Panc1 (cell line): ENCODE measurements at regions not wholly inside any gene's neighbourhood (a gene's known extent, or its start where the extent isn't known, plus 50 kb on each side); places are given as distances from the start of the nearest gene placed in this dataset.

ENCODE experiments used
- ATAC-seq: fragments of 200-7000 bp; cut with Tn5 transposase; 2 replicates; pipeline ENCODE4 v1.9.1; 2020; ENCODE audit warnings: mild to moderate bottlenecking, moderate library complexity
- BruUV-seq: library from RNA; stranded (reverse); fragments of 400-500 nt; replicated peaks from 2 replicates; lab custom pipeline; 2021; lab: Mats Ljungman, UMichigan
- CTCF ChIA-PET: fragments of 300-600 bp; sonication (Branson Sonifier 250); formaldehyde crosslinking; loops from one replicate; lab custom pipeline; 2022; ENCODE audit warnings: antibody characterized with exemption; lab: Charles Lee
- POLR2A ChIA-PET: fragments of 300-600 bp; sonication (Branson Sonifier 250); formaldehyde crosslinking; loops from one replicate; lab custom pipeline; 2022; ENCODE audit warnings: antibody characterized with exemption; lab: Charles Lee
- DNase-seq: peaks from one replicate; pipeline ENCODE4 v3.0.0-alpha.2; 2010; ENCODE audit warnings: low read depth, low spot score
- H3K27ac ChIP-seq: 2 replicates; pipeline ENCODE4 v1.5.1; 2011; ENCODE audit warnings: mild to moderate bottlenecking, low read length, inconsistent platforms
- H3K27me3 ChIP-seq: fragments of 200-500 bp; sonication (Bioruptor generic); 2 replicates; pipeline ENCODE4 v1.6.0; 2014; ENCODE audit warnings: low read length, inconsistent platforms; ENCODE audit not compliant: control insufficient read depth, insufficient read depth
- H3K36me3 ChIP-seq: fragments of 200-500 bp; sonication (Bioruptor generic); 2 replicates; pipeline ENCODE4 v1.5.1; 2014; ENCODE audit warnings: inconsistent platforms, mild to moderate bottlenecking, low read length, moderate library complexity; ENCODE audit not compliant: control insufficient read depth, insufficient read depth
- H3K4me1 ChIP-seq: 2 replicates; pipeline ENCODE4 v1.5.1; 2011; ENCODE audit warnings: inconsistent platforms, mild to moderate bottlenecking, low read length, moderate library complexity; ENCODE audit not compliant: control insufficient read depth, insufficient read depth
- H3K4me3 ChIP-seq, 2 experiments: 2 replicates each; pipeline ENCODE4 v1.5.1; 2011 to 2012; ENCODE audit warnings: low read depth in 2 of 2, low read length in 2 of 2, mild to moderate bottlenecking in 2 of 2, inconsistent platforms in 1 of 2, moderate library complexity in 1 of 2
- H3K9me3 ChIP-seq: fragments of 200-500 bp; sonication (Bioruptor generic); 2 replicates; pipeline ENCODE4 v1.5.1; 2014; ENCODE audit warnings: low read depth, mild to moderate bottlenecking, inconsistent platforms, low read length, moderate library complexity; ENCODE audit not compliant: control insufficient read depth, insufficient read depth
- POLR2AphosphoS5 ChIP-seq: IDR thresholded peaks from 2 replicates; pipeline ENCODE4 v1.6.1; 2012; ENCODE audit warnings: mild to moderate bottlenecking, low read depth, low read length, moderate library complexity
- SIN3A ChIP-seq: IDR thresholded peaks from 2 replicates; pipeline ENCODE4 v1.6.1; 2012; ENCODE audit warnings: low read depth, mild to moderate bottlenecking, low read length, moderate library complexity, borderline replicate concordance; ENCODE audit not compliant: insufficient read depth
- TCF7L2 ChIP-seq: IDR thresholded peaks from 2 replicates; pipeline ENCODE4 v1.6.1; 2011; ENCODE audit warnings: mild to moderate bottlenecking, low read depth, low read length, inconsistent platforms
- in situ Hi-C: cut with HindIII; loops from 2 replicates; pipeline ENCODE4 v1.10.0; 2016; ENCODE audit warnings: low sequenced_read_pairs, low pct_unique_long_range_greater_than_20kb
- intact Hi-C: fragments of 100-400 bp; cut with micrococcal nuclease; formaldehyde crosslinking; loops from one replicate; pipeline ENCODE4 v1.10.0; 2022; ENCODE audit not compliant: unreplicated experiment
- TF ChIP-seq, protein P1 (sequence below): fragments of 450-650 bp; IDR thresholded peaks from 2 replicates; pipeline ENCODE4 v1.5.1; 2017; ENCODE audit warnings: mild to moderate bottlenecking
- TF ChIP-seq, protein P2 (sequence below), 2 experiments: IDR thresholded peaks; 2 replicates each; pipeline ENCODE4 v1.6.1; 2011 to 2012; ENCODE audit warnings: low read depth in 2 of 2, control low read depth in 1 of 2, low read length in 1 of 2, mild to moderate bottlenecking in 1 of 2, moderate library complexity in 1 of 2; ENCODE audit not compliant: insufficient read depth in 1 of 2

- no TSS peak for BruUV-seq
- no peaks in the 10 kb centered on the region for H3K36me3 ChIP-seq
- DNase-seq (no peak), ATAC-seq (no peak)
- TF ChIP-seq SIN3A, result no peak
- no peak for TF ChIP-seq TCF7L2
- TF ChIP-seq, protein P1, sequence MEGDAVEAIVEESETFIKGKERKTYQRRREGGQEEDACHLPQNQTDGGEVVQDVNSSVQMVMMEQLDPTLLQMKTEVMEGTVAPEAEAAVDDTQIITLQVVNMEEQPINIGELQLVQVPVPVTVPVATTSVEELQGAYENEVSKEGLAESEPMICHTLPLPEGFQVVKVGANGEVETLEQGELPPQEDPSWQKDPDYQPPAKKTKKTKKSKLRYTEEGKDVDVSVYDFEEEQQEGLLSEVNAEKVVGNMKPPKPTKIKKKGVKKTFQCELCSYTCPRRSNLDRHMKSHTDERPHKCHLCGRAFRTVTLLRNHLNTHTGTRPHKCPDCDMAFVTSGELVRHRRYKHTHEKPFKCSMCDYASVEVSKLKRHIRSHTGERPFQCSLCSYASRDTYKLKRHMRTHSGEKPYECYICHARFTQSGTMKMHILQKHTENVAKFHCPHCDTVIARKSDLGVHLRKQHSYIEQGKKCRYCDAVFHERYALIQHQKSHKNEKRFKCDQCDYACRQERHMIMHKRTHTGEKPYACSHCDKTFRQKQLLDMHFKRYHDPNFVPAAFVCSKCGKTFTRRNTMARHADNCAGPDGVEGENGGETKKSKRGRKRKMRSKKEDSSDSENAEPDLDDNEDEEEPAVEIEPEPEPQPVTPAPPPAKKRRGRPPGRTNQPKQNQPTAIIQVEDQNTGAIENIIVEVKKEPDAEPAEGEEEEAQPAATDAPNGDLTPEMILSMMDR, result no peak
- no peak for TF ChIP-seq POLR2AphosphoS5
- TF ChIP-seq, protein P2, sequence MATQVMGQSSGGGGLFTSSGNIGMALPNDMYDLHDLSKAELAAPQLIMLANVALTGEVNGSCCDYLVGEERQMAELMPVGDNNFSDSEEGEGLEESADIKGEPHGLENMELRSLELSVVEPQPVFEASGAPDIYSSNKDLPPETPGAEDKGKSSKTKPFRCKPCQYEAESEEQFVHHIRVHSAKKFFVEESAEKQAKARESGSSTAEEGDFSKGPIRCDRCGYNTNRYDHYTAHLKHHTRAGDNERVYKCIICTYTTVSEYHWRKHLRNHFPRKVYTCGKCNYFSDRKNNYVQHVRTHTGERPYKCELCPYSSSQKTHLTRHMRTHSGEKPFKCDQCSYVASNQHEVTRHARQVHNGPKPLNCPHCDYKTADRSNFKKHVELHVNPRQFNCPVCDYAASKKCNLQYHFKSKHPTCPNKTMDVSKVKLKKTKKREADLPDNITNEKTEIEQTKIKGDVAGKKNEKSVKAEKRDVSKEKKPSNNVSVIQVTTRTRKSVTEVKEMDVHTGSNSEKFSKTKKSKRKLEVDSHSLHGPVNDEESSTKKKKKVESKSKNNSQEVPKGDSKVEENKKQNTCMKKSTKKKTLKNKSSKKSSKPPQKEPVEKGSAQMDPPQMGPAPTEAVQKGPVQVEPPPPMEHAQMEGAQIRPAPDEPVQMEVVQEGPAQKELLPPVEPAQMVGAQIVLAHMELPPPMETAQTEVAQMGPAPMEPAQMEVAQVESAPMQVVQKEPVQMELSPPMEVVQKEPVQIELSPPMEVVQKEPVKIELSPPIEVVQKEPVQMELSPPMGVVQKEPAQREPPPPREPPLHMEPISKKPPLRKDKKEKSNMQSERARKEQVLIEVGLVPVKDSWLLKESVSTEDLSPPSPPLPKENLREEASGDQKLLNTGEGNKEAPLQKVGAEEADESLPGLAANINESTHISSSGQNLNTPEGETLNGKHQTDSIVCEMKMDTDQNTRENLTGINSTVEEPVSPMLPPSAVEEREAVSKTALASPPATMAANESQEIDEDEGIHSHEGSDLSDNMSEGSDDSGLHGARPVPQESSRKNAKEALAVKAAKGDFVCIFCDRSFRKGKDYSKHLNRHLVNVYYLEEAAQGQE (IDR thresholded peaks at IDR 0.05; ENCODE audit: insufficient read depth in 1 of 2, low read depth in 2 of 2, low read length in 1 of 2), result no peak
- H3K4me1 ChIP-seq, result no peaks in the 10 kb centered on the region
- H3K4me3 ChIP-seq, result no peak overlapping the region
- ChIA-PET POLR2A (no interaction called here), CTCF (no interaction called here)
- intact Hi-C loops, result no loop called here
- no peak overlapping the region for H3K27ac ChIP-seq
- H3K27me3 ChIP-seq, result no peaks in the 10 kb centered on the region
- in situ Hi-C loops, result no loop called here
- H3K9me3 ChIP-seq, result peaks cover 12% of the 10 kb centered on the region; the same call in 1 of the 2 replicates
Measured at GRCh38 chr7:109694149-109695071, 1124.7 kb downstream of the DNAJB9 start.

- no peak overlapping the region for H3K4me3 ChIP-seq
- H3K4me1 ChIP-seq, result no peaks in the 10 kb centered on the region
- DNase-seq (no peak), ATAC-seq (no peak)
- no TSS peak for BruUV-seq
- TF ChIP-seq, protein P1, result no peak
- no peak for TF ChIP-seq POLR2AphosphoS5
- TF ChIP-seq SIN3A, result no peak
- TF ChIP-seq, protein P2 (IDR thresholded peaks at IDR 0.05; ENCODE audit: insufficient read depth in 1 of 2, low read depth in 2 of 2, low read length in 1 of 2), result no peak
- TF ChIP-seq TCF7L2, result no peak
- H3K36me3 ChIP-seq, result no peaks in the 10 kb centered on the region
- in situ Hi-C loops (no loop called here), intact Hi-C loops (no loop called here)
- POLR2A ChIA-PET, result no interaction called here
- H3K9me3 ChIP-seq, result peaks cover 12% of the 10 kb centered on the region; the same call in 1 of the 2 replicates
- H3K27me3 ChIP-seq, result no peaks in the 10 kb centered on the region
- no peak overlapping the region for H3K27ac ChIP-seq
- CTCF ChIA-PET, result no interaction called here
Measured at GRCh38 chr7:109695419-109695818, 1125.7 kb downstream of the DNAJB9 start.
